Gastroesophageal sphincter (tissue), 4 donors: ENCODE measurements at regions not wholly inside any gene's neighbourhood (a gene's known extent, or its start where the extent isn't known, plus 50 kb on each side); places are given as distances from the start of the nearest gene placed in this dataset.

ENCODE experiments used
- ATAC-seq: fragments of 150-250 bp; one replicate; pipeline ENCODE4 v1.9.1; 2016; ENCODE audit warnings: mild to moderate bottlenecking, moderate library complexity
- H3K27ac ChIP-seq, 4 donors: fragments of 200-600 bp; sonication (generic) in 3 of 4; 1 replicate in 3 of 4; 2 replicates in 1 of 4; pipeline ENCODE4 v1.5.1; 2016 to 2019
- H3K27me3 ChIP-seq: fragments of 200-600 bp; sonication (generic); one replicate; pipeline ENCODE4 v1.5.1; 2019
- H3K36me3 ChIP-seq, 2 donors: fragments of 200-600 bp; sonication (generic); one replicate each; pipeline ENCODE4 v1.5.1; 2019; ENCODE audit warnings: control low read depth in 1 of 2
- H3K4me1 ChIP-seq, 3 donors: fragments of 200-600 bp; sonication (generic); 1 replicate in 2 of 3; 2 replicates in 1 of 3; pipeline ENCODE4 v1.5.1; 2016 to 2019; ENCODE audit warnings: control low read depth in 2 of 3
- H3K4me3 ChIP-seq, 2 donors: fragments of 200-600 bp; sonication (generic); one replicate each; pipeline ENCODE4 v1.5.1; 2019; ENCODE audit warnings: mild to moderate bottlenecking in 1 of 2, moderate library complexity in 1 of 2
- H3K9me3 ChIP-seq, 3 donors: fragments of 200-600 bp; sonication (generic); one replicate each; pipeline ENCODE4 v1.5.1; 2017 to 2019; ENCODE audit warnings: control low read depth in 2 of 3
- EP300 ChIP-seq: sonication (generic); formaldehyde crosslinking; IDR thresholded peaks from one replicate; pipeline ENCODE4 v1.6.1; 2017; ENCODE audit warnings: antibody characterized with exemption, mild to moderate bottlenecking
- POLR2A ChIP-seq, 2 donors: fragments of 450-650 bp; IDR thresholded peaks; one replicate each; pipeline ENCODE4 v1.6.1; 2017; ENCODE audit warnings: antibody characterized with exemption in 2 of 2, mild to moderate bottlenecking in 2 of 2, moderate library complexity in 1 of 2
- POLR2AphosphoS5 ChIP-seq: sonication (generic); formaldehyde crosslinking; IDR thresholded peaks from one replicate; pipeline ENCODE4 v1.6.1; 2017; ENCODE audit warnings: antibody characterized with exemption
- WGBS, 2 donors: methylation state at CpG; one replicate each; pipeline ENCODE4 v1.1.5; 2018; ENCODE audit warnings: low coverage in 1 of 2; 5-methylcytosine and 5-hydroxymethylcytosine counted together
- TF ChIP-seq, protein P1 (sequence below), 4 experiments: fragments of 200-600 bp in 2 of 4; fragments of 450-650 bp in 2 of 4; sonication (generic) in 1 of 4; IDR thresholded peaks; one replicate each; pipeline ENCODE4 v1.5.1; 2017 to 2019; ENCODE audit warnings: antibody characterized with exemption in 4 of 4, mild to moderate bottlenecking in 2 of 4, moderate library complexity in 2 of 4

DNA sequence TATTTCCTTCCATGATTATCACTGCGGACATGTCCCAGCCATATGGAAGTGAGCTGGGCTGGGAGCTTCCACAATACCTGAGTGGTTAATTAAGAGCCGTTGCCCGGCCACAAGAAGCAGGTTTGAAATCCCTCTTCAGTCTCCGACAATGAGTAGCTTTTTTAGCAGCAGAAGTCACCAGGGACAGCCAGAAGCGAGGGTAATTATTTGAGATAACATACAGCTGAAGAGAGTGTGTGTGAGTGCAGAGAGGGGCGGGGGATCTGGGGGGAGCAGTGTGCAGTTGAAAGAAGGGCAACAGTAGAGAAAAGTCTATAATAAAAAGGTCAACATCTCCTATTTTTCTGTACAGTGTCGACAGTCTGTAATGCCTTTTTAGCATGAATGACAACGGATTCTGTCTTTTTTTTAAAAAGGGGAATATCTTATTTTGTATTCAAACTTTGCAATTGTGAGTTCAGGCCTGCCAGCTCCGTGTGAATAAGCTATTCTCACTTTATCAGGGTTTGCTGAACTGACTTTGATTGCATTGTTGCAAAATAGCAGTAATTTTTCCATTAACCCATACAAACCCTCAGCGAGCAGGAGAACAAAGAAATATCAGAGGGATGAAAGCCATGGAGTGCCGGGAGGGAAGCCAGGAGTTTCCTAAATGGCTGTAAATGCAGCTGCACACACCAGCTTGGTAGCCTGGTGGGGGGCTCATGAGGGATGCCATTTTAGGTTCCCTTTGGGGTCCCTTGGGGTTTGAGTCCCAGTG, 220.3 kb upstream of the IRX3 start:
- Histone ChIP-seq H3K36me3 (no peaks in the 10 kb centered on the region), H3K27ac (no peak overlapping the region), H3K4me3 (no peak overlapping the region), H3K4me1 (peaks cover 0 to 16% (median 0%) of the 10 kb centered on the region in 3 donors), H3K9me3 (no peaks in the 10 kb centered on the region), H3K27me3 (peaks cover 55% of the 10 kb centered on the region)
- TF ChIP-seq EP300 (no peak), POLR2A (IDR thresholded peaks at IDR 0.05) (no peak), POLR2AphosphoS5 (no peak)
- TF ChIP-seq, protein P1, sequence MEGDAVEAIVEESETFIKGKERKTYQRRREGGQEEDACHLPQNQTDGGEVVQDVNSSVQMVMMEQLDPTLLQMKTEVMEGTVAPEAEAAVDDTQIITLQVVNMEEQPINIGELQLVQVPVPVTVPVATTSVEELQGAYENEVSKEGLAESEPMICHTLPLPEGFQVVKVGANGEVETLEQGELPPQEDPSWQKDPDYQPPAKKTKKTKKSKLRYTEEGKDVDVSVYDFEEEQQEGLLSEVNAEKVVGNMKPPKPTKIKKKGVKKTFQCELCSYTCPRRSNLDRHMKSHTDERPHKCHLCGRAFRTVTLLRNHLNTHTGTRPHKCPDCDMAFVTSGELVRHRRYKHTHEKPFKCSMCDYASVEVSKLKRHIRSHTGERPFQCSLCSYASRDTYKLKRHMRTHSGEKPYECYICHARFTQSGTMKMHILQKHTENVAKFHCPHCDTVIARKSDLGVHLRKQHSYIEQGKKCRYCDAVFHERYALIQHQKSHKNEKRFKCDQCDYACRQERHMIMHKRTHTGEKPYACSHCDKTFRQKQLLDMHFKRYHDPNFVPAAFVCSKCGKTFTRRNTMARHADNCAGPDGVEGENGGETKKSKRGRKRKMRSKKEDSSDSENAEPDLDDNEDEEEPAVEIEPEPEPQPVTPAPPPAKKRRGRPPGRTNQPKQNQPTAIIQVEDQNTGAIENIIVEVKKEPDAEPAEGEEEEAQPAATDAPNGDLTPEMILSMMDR (IDR thresholded peaks at IDR 0.05) = no peak
- 41 to 47% methylated on average over 6 to 11 of the region's 11 CpGs for WGBS, 2 donors
- no peak for ATAC-seq

DNA sequence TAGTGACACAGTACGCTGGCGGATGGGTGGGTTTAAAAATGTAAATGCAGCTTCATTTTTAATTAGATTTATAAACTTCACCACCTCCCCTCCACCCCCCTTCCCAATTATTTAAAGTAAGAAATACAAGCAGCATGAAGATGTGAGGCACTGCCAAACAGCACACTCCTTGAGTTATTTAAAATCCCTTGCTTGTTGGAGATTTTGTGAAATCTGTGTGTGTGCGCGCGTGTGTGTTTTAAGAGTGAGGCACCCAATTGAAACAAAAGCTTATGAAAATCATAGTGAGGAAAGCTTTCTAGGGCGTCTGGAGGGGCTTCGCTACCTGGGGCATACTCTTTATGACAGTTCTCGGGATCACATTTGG, 219.6 kb upstream of the IRX3 start:
- TF ChIP-seq EP300 (no peak), POLR2AphosphoS5 (no peak)
- TF ChIP-seq, protein P1 (IDR thresholded peaks at IDR 0.05) = no peak
- H3K9me3 ChIP-seq = no peaks in the 10 kb centered on the region
- ATAC-seq = no peak

DNA sequence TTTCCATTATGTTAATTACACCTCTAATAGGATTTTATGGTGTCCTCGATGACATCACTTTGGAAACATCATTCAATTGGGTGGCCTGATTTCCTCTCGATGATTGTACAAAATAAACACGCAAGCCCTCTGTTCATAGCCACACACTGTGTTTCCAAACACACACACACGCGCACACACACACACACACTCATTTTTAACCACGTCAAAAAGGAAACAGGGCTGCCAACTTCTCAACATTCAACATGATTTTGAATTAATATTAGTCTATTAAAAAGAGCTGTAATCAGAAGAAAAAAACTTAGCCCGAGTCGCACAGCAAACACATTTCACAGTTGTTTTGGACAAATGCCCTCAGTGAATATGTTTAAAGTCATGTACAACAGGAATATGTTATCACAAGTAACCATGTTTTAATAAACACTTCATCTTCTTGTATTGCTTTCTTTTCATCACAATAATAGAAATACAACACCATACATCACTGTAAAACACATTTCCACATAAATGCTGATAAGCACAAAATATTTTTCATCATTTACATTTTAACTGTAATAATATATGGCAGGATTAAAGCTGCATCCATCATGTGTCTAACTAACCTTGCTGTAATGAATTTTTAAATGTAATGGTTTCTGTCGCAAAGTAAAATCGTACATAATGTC, 219.1 kb upstream of the IRX3 start:
- no peak overlapping the region for H3K27ac ChIP-seq
- H3K36me3 ChIP-seq = no peaks in the 10 kb centered on the region
- H3K27me3 ChIP-seq = peaks cover 55% of the 10 kb centered on the region
- TF ChIP-seq, protein P1 (IDR thresholded peaks at IDR 0.05) = no peak
- TF ChIP-seq EP300 (no peak), POLR2AphosphoS5 (no peak), POLR2A (IDR thresholded peaks at IDR 0.05) (no peak)
- no peak overlapping the region for H3K4me3 ChIP-seq
- ATAC-seq = no peak
- WGBS, 2 donors = 39 to 61% methylated on average over 5 to 10 of the region's 10 CpGs
- H3K9me3 ChIP-seq = no peaks in the 10 kb centered on the region
- H3K4me1 ChIP-seq = peaks cover 0 to 9% (median 0%) of the 10 kb centered on the region in 3 donors

More for the DNA sequence above, 219.6 kb upstream of the IRX3 start:
- 54 to 70% methylated on average over 5 of the region's 8 CpGs for WGBS, 2 donors
- Histone ChIP-seq H3K36me3 (no peaks in the 10 kb centered on the region), H3K4me3 (no peak overlapping the region), H3K4me1 (peaks cover 0 to 14% (median 0%) of the 10 kb centered on the region in 3 donors), H3K27ac (no peak overlapping the region), H3K27me3 (peaks cover 55% of the 10 kb centered on the region)

DNA sequence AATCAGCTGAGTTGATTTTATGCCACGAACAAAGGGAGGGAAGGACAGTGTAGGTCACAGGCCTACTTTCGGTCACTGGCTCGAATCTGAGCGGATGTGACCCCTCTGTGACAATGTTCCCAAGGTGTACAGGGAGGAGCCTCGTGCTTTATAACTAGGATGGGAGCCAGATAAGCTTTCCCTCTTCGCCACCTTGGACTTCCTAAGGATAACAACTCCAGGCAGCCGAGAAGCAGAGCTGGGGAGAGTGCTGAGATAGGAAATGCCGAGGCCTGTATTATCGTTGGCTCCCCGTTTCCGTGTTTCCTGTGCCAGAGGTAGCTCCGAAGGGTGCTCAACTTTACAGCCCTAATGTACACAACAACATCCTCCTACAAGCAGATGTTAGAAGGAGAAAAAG, 217.8 kb upstream of the IRX3 start:
- TF ChIP-seq POLR2A (IDR thresholded peaks at IDR 0.05) = no peak
- TF ChIP-seq, protein P1 (IDR thresholded peaks at IDR 0.05) = no peak
- TF ChIP-seq POLR2AphosphoS5 = no peak
- no peak for TF ChIP-seq EP300
- H3K27ac ChIP-seq = no peak overlapping the region
- H3K4me1 ChIP-seq = peaks cover 0 to 7% (median 0%) of the 10 kb centered on the region in 3 donors
- 45 to 59% methylated on average over 9 to 12 of the region's 12 CpGs for WGBS, 2 donors
- peak; percentile 67 for ATAC-seq
- no peaks in the 10 kb centered on the region for H3K9me3 ChIP-seq
- no peaks in the 10 kb centered on the region for H3K36me3 ChIP-seq
- no peak overlapping the region for H3K4me3 ChIP-seq
- peaks cover 50% of the 10 kb centered on the region for H3K27me3 ChIP-seq

DNA sequence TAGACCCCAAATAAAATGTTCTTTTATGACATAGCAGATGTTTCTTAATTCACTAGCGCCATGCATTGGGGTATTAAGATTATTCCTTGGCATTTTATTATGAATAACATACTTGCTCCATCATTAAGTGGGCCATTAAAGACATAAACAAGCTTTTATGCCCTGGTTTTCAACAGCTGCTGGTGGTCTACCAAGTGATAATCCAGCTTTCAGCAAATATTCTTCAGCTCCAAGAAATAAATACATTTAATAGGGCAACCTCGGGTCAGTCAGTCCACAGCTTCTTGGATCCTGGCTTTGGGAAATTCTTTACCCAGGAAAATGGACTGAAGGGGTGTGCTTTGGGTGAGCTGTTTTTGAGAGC, 217.3 kb upstream of the IRX3 start:
- Histone ChIP-seq H3K4me1 (peaks cover 0 to 7% (median 0%) of the 10 kb centered on the region in 3 donors), H3K27ac (no peak overlapping the region), H3K4me3 (no peak overlapping the region), H3K36me3 (no peaks in the 10 kb centered on the region), H3K27me3 (peaks cover 45% of the 10 kb centered on the region), H3K9me3 (no peaks in the 10 kb centered on the region)
- TF ChIP-seq, protein P1 (IDR thresholded peaks at IDR 0.05) = no peak
- no peak for TF ChIP-seq EP300
- no peak for TF ChIP-seq POLR2A (IDR thresholded peaks at IDR 0.05)
- TF ChIP-seq POLR2AphosphoS5 = no peak
- ATAC-seq = no peak
- WGBS, 2 donors = 59 to 78% methylated on average over 1 to 2 of the region's 2 CpGs
